ENCODE measurements at regions not wholly inside any gene's neighbourhood (a gene's known extent, or its start where the extent isn't known, plus 50 kb on each side); places are given as distances from the start of the nearest gene placed in this dataset.

DNA sequence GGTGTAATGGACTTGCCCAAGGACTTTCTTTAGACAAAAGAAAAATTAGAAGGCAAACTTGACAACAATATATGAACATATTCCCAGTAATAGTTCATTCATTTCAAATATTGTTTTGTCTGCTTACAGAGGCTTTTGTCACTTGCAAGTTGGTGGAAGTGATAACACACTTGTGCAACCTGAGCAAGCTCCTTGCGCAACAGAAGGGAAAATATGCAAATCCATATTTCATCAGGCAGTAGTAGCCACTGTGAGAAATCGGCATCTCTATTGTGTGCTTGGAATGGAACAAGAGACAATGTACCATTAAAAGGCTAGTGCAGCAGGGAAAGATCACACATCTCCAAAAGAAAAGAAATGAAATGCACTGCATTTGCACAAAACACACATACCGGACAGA, 125.3 kb upstream of the RASEF start:
- TF ChIP-seq, protein P1, sequence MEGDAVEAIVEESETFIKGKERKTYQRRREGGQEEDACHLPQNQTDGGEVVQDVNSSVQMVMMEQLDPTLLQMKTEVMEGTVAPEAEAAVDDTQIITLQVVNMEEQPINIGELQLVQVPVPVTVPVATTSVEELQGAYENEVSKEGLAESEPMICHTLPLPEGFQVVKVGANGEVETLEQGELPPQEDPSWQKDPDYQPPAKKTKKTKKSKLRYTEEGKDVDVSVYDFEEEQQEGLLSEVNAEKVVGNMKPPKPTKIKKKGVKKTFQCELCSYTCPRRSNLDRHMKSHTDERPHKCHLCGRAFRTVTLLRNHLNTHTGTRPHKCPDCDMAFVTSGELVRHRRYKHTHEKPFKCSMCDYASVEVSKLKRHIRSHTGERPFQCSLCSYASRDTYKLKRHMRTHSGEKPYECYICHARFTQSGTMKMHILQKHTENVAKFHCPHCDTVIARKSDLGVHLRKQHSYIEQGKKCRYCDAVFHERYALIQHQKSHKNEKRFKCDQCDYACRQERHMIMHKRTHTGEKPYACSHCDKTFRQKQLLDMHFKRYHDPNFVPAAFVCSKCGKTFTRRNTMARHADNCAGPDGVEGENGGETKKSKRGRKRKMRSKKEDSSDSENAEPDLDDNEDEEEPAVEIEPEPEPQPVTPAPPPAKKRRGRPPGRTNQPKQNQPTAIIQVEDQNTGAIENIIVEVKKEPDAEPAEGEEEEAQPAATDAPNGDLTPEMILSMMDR (IDR thresholded peaks at IDR 0.05) = no peak
- TF ChIP-seq POLR2A (IDR thresholded peaks at IDR 0.05) (no peak), POLR2AphosphoS5 (IDR thresholded peaks at IDR 0.05) (no peak)
